GM12801 (cell line): ENCODE measurements at regions not wholly inside any gene's neighbourhood (a gene's known extent, or its start where the extent isn't known, plus 50 kb on each side); places are given as distances from the start of the nearest gene placed in this dataset.

Experiments
- CTCF ChIP-seq: IDR thresholded peaks from one replicate; pipeline ENCODE4 v1.5.1; 2011; ENCODE audit warnings: control low read depth; ENCODE audit not compliant: insufficient read length; ENCODE audit errors: extremely low read depth

- no peak for TF ChIP-seq CTCF
These were observed 362.8 kb upstream of the RGMA start for GRCh38 chr15:93451822-93452221.

GRCh38 chr15:93451265-93451664 lies 362.3 kb upstream of the RGMA start:
- no peak for TF ChIP-seq CTCF

- TF ChIP-seq CTCF, result no peak
These were observed 360.8 kb upstream of the RGMA start for GRCh38 chr15:93449798-93450197.

- no peak for TF ChIP-seq CTCF
These were observed 349.3 kb upstream of the RGMA start for GRCh38 chr15:93438310-93438709.

- TF ChIP-seq CTCF, result no peak
These were observed 343.5 kb upstream of the RGMA start for GRCh38 chr15:93432474-93432873.

- no peak for TF ChIP-seq CTCF
These were observed 339.9 kb upstream of the RGMA start for GRCh38 chr15:93428807-93429351.

GRCh38 chr15:93428150-93428549 lies 339.1 kb upstream of the RGMA start:
- TF ChIP-seq CTCF, result no peak

GRCh38 chr15:93424131-93424530 lies 335.1 kb upstream of the RGMA start:
- no peak for TF ChIP-seq CTCF
